ENCODE measurements at regions not wholly inside any gene's neighbourhood (a gene's known extent, or its start where the extent isn't known, plus 50 kb on each side); places are given as distances from the start of the nearest gene placed in this dataset.

DNA sequence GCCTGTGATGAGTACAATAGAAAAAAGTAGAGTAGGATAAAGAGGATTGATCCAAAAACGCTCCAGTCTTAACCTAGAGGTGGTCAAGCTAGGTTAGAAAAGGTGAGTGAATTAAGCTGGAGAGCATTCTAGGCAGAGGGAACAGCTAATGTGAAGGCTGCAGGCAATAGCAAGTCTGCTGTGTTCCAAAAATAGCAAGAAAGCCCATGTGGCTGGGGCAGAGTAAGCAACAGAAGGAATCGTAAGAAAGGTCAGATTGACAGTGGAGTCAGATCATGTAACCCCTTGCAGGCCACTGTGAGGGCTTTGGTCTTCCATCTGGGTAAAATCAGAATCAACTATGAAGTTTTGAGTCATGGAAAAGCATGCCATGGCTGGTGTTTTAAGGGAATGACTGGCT lies 155.0 kb downstream of the OPN5 start:
- no peak for DNase-seq (ENCODE audit: low read depth)
- TF ChIP-seq CTCF (conservative IDR thresholded peaks at IDR 0.05; ENCODE audit: low read length): no peak
- no peak overlapping the region for H3K4me3 ChIP-seq (ENCODE audit: low read length)

DNA sequence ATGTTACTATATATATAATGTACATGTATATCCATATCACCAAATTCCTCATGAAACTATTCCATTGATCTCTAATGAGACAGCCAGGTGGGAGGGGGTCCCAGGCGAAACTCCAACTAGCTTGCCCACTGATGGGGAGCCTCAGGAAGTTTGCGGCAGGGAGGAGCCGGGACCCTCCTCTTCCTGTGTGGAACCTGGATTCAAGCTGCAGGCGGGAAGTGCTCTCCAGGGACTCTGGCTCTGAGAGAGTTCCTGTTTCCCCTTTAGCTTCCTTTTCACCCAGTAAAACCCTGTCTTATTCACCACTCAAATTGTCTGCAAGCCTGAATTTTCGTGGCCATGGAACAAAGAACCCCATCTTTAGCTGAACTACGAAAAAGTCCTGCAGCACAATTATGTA lies 152.2 kb downstream of the OPN5 start:
- H3K4me3 ChIP-seq (ENCODE audit: low read length): no peak overlapping the region
- no peak for DNase-seq (ENCODE audit: low read depth)
- no peak for TF ChIP-seq CTCF (conservative IDR thresholded peaks at IDR 0.05; ENCODE audit: low read length)

GRCh38 chr6:47932575-47932974 lies 150.7 kb downstream of the OPN5 start:
- H3K4me3 ChIP-seq (ENCODE audit: low read length): no peak overlapping the region
- TF ChIP-seq CTCF (conservative IDR thresholded peaks at IDR 0.05; ENCODE audit: low read length): no peak
- DNase-seq (ENCODE audit: low read depth): no peak

DNA sequence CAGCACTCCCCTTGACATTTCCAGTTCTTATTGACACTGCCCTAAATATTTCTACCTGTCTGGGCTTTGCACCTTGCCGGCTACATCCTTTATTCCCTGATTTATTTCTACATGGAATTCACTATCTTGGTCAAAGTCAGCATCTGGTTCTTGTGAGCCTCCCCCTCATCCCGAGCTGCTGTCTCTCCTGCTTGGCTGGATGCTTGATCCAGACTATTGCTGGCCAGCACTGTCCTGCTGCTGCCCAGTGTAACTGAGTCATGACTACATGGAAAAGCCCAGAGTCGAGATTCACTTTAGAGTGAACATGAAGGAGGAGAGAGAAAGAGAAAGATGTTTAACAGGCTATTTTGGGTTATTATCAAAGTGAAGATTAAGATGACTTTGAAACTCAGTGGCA lies 142.2 kb downstream of the OPN5 start:
- TF ChIP-seq CTCF (conservative IDR thresholded peaks at IDR 0.05; ENCODE audit: low read length): no peak
- no peak overlapping the region for H3K4me3 ChIP-seq (ENCODE audit: low read length)
- no peak for DNase-seq (ENCODE audit: low read depth)

- no peak for TF ChIP-seq CTCF (conservative IDR thresholded peaks at IDR 0.05; ENCODE audit: low read length)
- H3K4me3 ChIP-seq (ENCODE audit: low read length): no peak overlapping the region
- no peak for DNase-seq (ENCODE audit: low read depth)
These were observed 140.6 kb downstream of the OPN5 start for GRCh38 chr6:47922391-47922790.

DNA sequence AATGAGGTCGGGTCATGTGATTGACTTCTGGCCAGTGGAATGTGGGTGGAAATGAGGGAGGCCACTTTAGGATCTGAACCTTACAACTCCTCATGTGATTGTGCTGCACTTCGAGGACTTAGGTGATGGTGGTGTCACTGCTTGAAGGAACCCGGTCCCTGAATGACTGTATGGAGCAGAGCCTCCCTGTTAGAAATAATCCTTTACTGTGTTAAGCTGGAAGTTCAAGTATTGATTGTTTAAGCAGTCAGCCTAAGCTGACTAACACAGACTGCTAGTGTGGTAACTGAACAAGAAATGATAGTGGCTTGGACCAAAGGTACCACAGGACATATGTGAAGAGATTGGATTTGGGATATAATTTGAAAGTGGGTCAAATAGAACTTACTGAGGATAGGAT lies 138.0 kb downstream of the OPN5 start:
- no peak for DNase-seq (ENCODE audit: low read depth)
- TF ChIP-seq CTCF (conservative IDR thresholded peaks at IDR 0.05; ENCODE audit: low read length): no peak
- H3K4me3 ChIP-seq (ENCODE audit: low read length): no peak overlapping the region

DNA sequence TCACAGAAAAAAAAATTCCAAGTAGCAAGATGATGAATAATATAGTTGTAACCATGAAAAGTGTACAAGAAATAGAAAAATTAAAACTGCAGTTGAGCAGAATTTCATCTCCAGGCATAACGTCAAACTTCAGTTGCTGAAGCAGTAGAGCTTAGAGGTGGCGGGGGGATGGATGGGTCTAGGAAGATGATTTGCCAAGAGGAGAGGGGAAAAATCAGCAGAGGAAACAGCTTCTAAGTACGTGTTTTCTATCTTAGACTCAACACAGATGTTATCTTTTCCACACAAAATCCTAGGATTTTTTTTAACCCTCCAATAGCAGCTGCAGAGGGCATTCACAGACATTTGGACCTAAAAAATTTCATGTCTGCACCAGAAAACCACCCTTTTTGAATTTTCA lies 136.0 kb downstream of the OPN5 start:
- no peak for DNase-seq (ENCODE audit: low read depth)
- H3K4me3 ChIP-seq (ENCODE audit: low read length): no peak overlapping the region
- no peak for TF ChIP-seq CTCF (conservative IDR thresholded peaks at IDR 0.05; ENCODE audit: low read length)
